Right lung (tissue), 2 donors: ENCODE measurements at regions not wholly inside any gene's neighbourhood (a gene's known extent, or its start where the extent isn't known, plus 50 kb on each side); places are given as distances from the start of the nearest gene placed in this dataset.

Source experiments
- DNase-seq, 2 donors: peaks; one replicate each; pipeline ENCODE4 v3.0.0-alpha.2; 2013

- DNase-seq, result no peak
Measured at GRCh38 chr1:219472596-219472995, 140.3 kb downstream of the ZC3H11B start.

- no peak for DNase-seq
Measured at GRCh38 chr1:219467524-219467923, 145.4 kb downstream of the ZC3H11B start.

- DNase-seq, result no peak
Measured at GRCh38 chr1:219466766-219467165, 146.1 kb downstream of the ZC3H11B start.

GRCh38 chr1:219465212-219466093 is 147.5 kb downstream of the ZC3H11B start:
- no peak for DNase-seq

GRCh38 chr1:219463636-219464035 is 149.3 kb downstream of the ZC3H11B start:
- peak; percentile 29 to 35 for DNase-seq

- DNase-seq, result no peak
Measured at GRCh38 chr1:219461981-219462400, 150.9 kb downstream of the ZC3H11B start.

- no peak for DNase-seq
Measured at GRCh38 chr1:219460896-219461815, 151.7 kb downstream of the ZC3H11B start.

- DNase-seq, result no peak
Measured at GRCh38 chr1:219460081-219460895, 152.6 kb downstream of the ZC3H11B start.

GRCh38 chr1:219459351-219460080 is 153.4 kb downstream of the ZC3H11B start:
- no peak for DNase-seq

GRCh38 chr1:219446288-219446687 is 166.6 kb downstream of the ZC3H11B start:
- DNase-seq, result no peak

GRCh38 chr1:219445864-219446263 is 167.0 kb downstream of the ZC3H11B start:
- no peak for DNase-seq

- DNase-seq, result no peak
Measured at GRCh38 chr1:219444474-219444873, 168.4 kb downstream of the ZC3H11B start.

GRCh38 chr1:219443763-219444162 is 169.1 kb downstream of the ZC3H11B start:
- DNase-seq, result no peak

- DNase-seq, result peak in 1 of 2 donors; percentile 34
Measured at GRCh38 chr1:219442611-219443061, 170.3 kb downstream of the ZC3H11B start.

- no peak for DNase-seq
Measured at GRCh38 chr1:219441884-219442283, 171.0 kb downstream of the ZC3H11B start.

- no peak for DNase-seq
Measured at GRCh38 chr1:219439376-219439775, 173.5 kb downstream of the ZC3H11B start.

GRCh38 chr1:219438386-219438785 is 174.5 kb downstream of the ZC3H11B start:
- no peak for DNase-seq

GRCh38 chr1:219434923-219435297 is 178.0 kb downstream of the ZC3H11B start:
- DNase-seq, result no peak

- no peak for DNase-seq
Measured at GRCh38 chr1:219434285-219434922, 178.5 kb downstream of the ZC3H11B start.

GRCh38 chr1:219433496-219434131 is 179.3 kb downstream of the ZC3H11B start:
- DNase-seq, result peak; percentile 71 to 75
